ENCODE measurements at regions not wholly inside any gene's neighbourhood (a gene's known extent, or its start where the extent isn't known, plus 50 kb on each side); places are given as distances from the start of the nearest gene placed in this dataset.

DNA sequence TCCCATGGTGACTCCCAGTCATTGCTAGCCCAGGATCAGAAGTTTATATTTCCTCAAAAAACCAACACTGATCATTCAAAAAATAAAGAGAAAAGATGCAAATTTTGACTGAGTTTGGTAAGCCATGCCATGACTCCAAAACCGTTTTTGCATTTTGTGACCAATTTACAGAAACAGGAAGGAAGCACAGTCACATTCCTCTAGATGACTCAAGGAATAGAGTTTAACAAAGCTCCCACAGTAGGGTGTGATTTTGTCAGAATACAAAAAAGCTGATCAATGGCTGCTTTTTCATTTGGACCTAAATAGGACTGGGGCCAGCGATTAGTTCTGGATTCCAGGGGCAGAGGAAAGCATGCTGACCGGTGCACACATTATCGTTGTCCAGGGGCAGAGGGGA is 179.4 kb upstream of the AFDN start:
- TF ChIP-seq, protein P1, sequence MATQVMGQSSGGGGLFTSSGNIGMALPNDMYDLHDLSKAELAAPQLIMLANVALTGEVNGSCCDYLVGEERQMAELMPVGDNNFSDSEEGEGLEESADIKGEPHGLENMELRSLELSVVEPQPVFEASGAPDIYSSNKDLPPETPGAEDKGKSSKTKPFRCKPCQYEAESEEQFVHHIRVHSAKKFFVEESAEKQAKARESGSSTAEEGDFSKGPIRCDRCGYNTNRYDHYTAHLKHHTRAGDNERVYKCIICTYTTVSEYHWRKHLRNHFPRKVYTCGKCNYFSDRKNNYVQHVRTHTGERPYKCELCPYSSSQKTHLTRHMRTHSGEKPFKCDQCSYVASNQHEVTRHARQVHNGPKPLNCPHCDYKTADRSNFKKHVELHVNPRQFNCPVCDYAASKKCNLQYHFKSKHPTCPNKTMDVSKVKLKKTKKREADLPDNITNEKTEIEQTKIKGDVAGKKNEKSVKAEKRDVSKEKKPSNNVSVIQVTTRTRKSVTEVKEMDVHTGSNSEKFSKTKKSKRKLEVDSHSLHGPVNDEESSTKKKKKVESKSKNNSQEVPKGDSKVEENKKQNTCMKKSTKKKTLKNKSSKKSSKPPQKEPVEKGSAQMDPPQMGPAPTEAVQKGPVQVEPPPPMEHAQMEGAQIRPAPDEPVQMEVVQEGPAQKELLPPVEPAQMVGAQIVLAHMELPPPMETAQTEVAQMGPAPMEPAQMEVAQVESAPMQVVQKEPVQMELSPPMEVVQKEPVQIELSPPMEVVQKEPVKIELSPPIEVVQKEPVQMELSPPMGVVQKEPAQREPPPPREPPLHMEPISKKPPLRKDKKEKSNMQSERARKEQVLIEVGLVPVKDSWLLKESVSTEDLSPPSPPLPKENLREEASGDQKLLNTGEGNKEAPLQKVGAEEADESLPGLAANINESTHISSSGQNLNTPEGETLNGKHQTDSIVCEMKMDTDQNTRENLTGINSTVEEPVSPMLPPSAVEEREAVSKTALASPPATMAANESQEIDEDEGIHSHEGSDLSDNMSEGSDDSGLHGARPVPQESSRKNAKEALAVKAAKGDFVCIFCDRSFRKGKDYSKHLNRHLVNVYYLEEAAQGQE (IDR thresholded peaks at IDR 0.05; ENCODE audit: low read depth), result no peak
- TF ChIP-seq, protein P2, sequence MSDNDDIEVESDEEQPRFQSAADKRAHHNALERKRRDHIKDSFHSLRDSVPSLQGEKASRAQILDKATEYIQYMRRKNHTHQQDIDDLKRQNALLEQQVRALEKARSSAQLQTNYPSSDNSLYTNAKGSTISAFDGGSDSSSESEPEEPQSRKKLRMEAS (IDR thresholded peaks at IDR 0.05), result no peak
- no peak for TF ChIP-seq CEBPB (IDR thresholded peaks at IDR 0.05)
- TF ChIP-seq FOXM1 (IDR thresholded peaks at IDR 0.05; ENCODE audit: borderline replicate concordance, low read depth), result no peak
- no peak for TF ChIP-seq EGR1 (IDR thresholded peaks at IDR 0.05)
